ENCODE measurements at regions not wholly inside any gene's neighbourhood (a gene's known extent, or its start where the extent isn't known, plus 50 kb on each side); places are given as distances from the start of the nearest gene placed in this dataset.

- no peak for TF ChIP-seq CTCF (IDR thresholded peaks at IDR 0.05)
- no peak for TF ChIP-seq POLR2A (IDR thresholded peaks at IDR 0.05)
Observed at GRCh38 chrX:13898603-13899002, 81.7 kb upstream of the GPM6B start.
